SU-DHL-6 (cell line): ENCODE measurements at regions not wholly inside any gene's neighbourhood (a gene's known extent, or its start where the extent isn't known, plus 50 kb on each side); places are given as distances from the start of the nearest gene placed in this dataset.

Source experiments
- CTCF ChIP-seq: fragments of 200-600 bp; sonication (generic); IDR thresholded peaks from one replicate; pipeline ENCODE4 v1.5.1; 2017; ENCODE audit warnings: antibody characterized with exemption, mild to moderate bottlenecking, low read length, moderate library complexity; ENCODE audit not compliant: insufficient read depth, poor library complexity, severe bottlenecking
- EZH2phosphoT487 ChIP-seq: fragments of 200-600 bp; sonication (generic), shearing (Covaris generic); conservative IDR thresholded peaks from 2 replicates; pipeline ENCODE4 v1.6.1; 2018; ENCODE audit warnings: mild to moderate bottlenecking, antibody characterized with exemption, low read length, moderate library complexity, mixed read lengths

DNA sequence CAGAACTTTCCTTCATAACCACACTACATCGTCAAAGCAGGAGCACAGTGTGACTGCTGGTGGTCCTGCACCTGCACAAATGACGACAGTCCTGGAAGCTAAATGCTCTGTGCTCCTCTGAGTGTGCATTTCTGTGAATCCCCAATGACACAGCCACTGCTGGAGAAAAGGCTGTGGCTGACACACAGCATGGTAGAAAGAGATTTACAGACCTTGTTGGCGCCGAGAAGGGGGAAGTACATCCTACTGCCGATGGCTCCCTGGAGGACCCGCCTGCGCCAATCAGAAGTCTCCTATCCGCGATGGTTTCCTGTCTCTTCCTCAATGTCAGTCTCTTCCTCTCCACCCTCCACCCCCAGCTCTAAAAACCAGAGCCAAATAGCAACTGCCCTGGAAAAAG lies 115.4 kb upstream of the RAB4A start:
- TF ChIP-seq CTCF: no peak
- no peak for TF ChIP-seq EZH2phosphoT487
